MCF 10A (cell line): ENCODE measurements at regions not wholly inside any gene's neighbourhood (a gene's known extent, or its start where the extent isn't known, plus 50 kb on each side); places are given as distances from the start of the nearest gene placed in this dataset.

Source experiments
- BruUV-seq: library from RNA; stranded (reverse); fragments of 400-500 nt; replicated peaks from 2 replicates; lab custom pipeline; 2021; lab: Mats Ljungman, UMichigan
- CTCF ChIA-PET: fragments of 300-600 bp; sonication (Branson Sonifier 250); formaldehyde crosslinking; extraction: SDS; loops from one replicate; lab custom pipeline; 2021; ENCODE audit warnings: antibody characterized with exemption, inconsistent platforms; lab: Yijun Ruan, JAX
- POLR2A ChIA-PET: fragments of 300-600, 350-650 bp; sonication (Branson Sonifier 250); formaldehyde crosslinking; extraction: SDS; loops from one replicate; lab custom pipeline; 2020; ENCODE audit warnings: antibody characterized with exemption, inconsistent platforms; lab: Yijun Ruan, JAX
- DNase-seq: peaks from one replicate; pipeline ENCODE4 v3.0.0-alpha.2; 2018; ENCODE audit not compliant: unreplicated experiment
- H3K27ac Mint-ChIP-seq: one replicate; pipeline ENCODE4 v1.8.0; 2022; ENCODE audit warnings: mild to moderate bottlenecking, low read depth, mixed read lengths; ENCODE audit not compliant: unreplicated experiment
- H3K27me3 Mint-ChIP-seq: one replicate; pipeline ENCODE4 v1.8.0; 2022; ENCODE audit warnings: mixed read lengths; ENCODE audit not compliant: insufficient read depth, unreplicated experiment
- H3K36me3 Mint-ChIP-seq: one replicate; pipeline ENCODE4 v1.8.0; 2022; ENCODE audit warnings: mild to moderate bottlenecking, moderate library complexity, mixed read lengths; ENCODE audit not compliant: insufficient read depth, unreplicated experiment
- H3K4me1 Mint-ChIP-seq: one replicate; pipeline ENCODE4 v1.8.0; 2022; ENCODE audit warnings: mixed read lengths; ENCODE audit not compliant: insufficient read depth, unreplicated experiment
- H3K4me3 Mint-ChIP-seq: one replicate; pipeline ENCODE4 v1.8.0; 2022; ENCODE audit warnings: mild to moderate bottlenecking, moderate library complexity, mixed read lengths; ENCODE audit not compliant: unreplicated experiment
- H3K9me3 Mint-ChIP-seq: one replicate; pipeline ENCODE4 v1.8.0; 2022; ENCODE audit warnings: mixed read lengths; ENCODE audit not compliant: unreplicated experiment
- CTCF ChIP-seq: fragments of 200-600 bp; IDR thresholded peaks from one replicate; pipeline ENCODE4 v1.8.0; 2022; ENCODE audit warnings: antibody characterized with exemption, mild to moderate bottlenecking; ENCODE audit not compliant: unreplicated experiment
- intact Hi-C: fragments of 100-400 bp; cut with micrococcal nuclease; formaldehyde crosslinking; loops from 2 replicates; pipeline ENCODE4 v1.14.1; 2022

DNA sequence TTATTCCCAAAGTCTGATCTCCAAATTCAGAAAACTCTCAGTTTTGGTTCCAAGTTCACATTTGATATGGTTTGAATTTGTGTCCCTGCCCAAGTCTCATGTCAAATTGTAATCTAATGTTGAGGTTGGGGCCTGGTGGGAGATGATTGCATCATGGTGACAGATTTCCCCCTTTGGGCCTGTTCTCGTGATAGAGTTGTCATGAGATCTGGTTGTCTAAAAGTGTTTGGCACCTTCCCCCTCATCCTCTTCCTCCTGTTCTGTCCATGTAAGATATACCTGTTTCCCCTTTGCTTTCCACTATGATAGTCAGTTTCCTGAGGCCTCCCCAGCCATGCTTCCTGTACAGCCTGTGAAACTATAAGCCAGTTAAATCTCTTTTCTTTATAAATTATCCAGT, 138.6 kb downstream of the ARL4A start:
- DNase-seq: no peak
- POLR2A ChIA-PET: no interaction called here
- no peak overlapping the region for H3K4me3 Mint-ChIP-seq
- no peak for TF ChIP-seq CTCF
- CTCF ChIA-PET: no interaction called here
- H3K27me3 Mint-ChIP-seq: no peaks in the 10 kb centered on the region
- BruUV-seq: no TSS peak
- no peaks in the 10 kb centered on the region for H3K36me3 Mint-ChIP-seq
- peak overlapping the region; percentile 37 for H3K27ac Mint-ChIP-seq
- peaks cover 13% of the 10 kb centered on the region for H3K4me1 Mint-ChIP-seq
- intact Hi-C loops: no loop called here
- peaks cover 12% of the 10 kb centered on the region for H3K9me3 Mint-ChIP-seq

DNA sequence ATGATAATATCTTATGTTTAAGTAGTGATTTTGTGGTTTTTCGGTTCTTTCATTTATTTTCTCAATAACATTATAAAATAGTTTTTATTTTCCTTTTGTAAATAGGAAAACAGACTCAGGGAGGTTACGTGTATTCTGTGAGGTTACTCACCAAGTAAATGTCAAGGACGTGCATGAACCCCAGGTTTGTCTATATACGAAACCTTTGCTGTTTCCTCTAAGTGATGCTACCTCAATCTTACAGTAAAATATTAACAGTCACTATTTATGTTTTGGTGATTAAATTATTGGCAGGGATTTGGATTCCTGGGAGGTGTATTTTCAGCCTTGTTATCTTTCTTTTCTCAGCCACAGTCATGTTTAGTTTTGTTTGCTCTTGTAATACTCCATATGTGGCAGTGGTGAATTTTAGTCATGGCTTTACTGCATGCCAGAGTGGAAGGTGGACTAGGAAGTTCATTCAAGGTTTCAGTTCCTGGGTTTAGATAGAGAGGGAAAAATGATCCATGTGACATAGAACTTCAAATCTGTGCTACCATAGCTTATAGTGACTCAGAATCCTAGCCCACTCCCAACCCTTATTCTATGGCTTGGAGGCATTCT, 139.9 kb downstream of the ARL4A start:
- Mint-ChIP-seq H3K27me3 (no peaks in the 10 kb centered on the region), H3K27ac (no peak overlapping the region), H3K9me3 (peaks cover 12% of the 10 kb centered on the region), H3K4me3 (no peak overlapping the region), H3K4me1 (peaks cover 13% of the 10 kb centered on the region), H3K36me3 (no peaks in the 10 kb centered on the region)
- no TSS peak for BruUV-seq
- ChIA-PET CTCF (interaction anchor here (0.5 to 0.6 kb wide), 2 partner anchors 29 to 280 kb away, joined by 3 read pairs; no protein-coding TSS in a partner anchor), POLR2A (interaction anchor here (0.8 to 1.5 kb wide), 3 partner anchors 9 to 39 kb away, joined by 3 to 6 read pairs (median 3); no protein-coding TSS in a partner anchor)
- DNase-seq: no peak
- no peak for TF ChIP-seq CTCF
- intact Hi-C loops: no loop called here

GRCh38 chr7:12827920-12828319, 140.5 kb downstream of the ARL4A start:
- intact Hi-C loops: no loop called here
- DNase-seq: peak; percentile 66
- H3K36me3 Mint-ChIP-seq: no peaks in the 10 kb centered on the region
- H3K27me3 Mint-ChIP-seq: no peaks in the 10 kb centered on the region
- CTCF ChIA-PET: interaction anchor here (0.5 to 0.6 kb wide), 3 partner anchors 28 to 455 kb away, joined by 3 read pairs; no protein-coding TSS in a partner anchor
- no TSS peak for BruUV-seq
- H3K4me3 Mint-ChIP-seq: no peak overlapping the region
- POLR2A ChIA-PET: interaction anchor here (0.8 to 1.5 kb wide), 4 partner anchors 8 to 39 kb away, joined by 3 to 6 read pairs (median 3); no protein-coding TSS in a partner anchor
- TF ChIP-seq CTCF: no peak
- no peak overlapping the region for H3K27ac Mint-ChIP-seq
- peaks cover 13% of the 10 kb centered on the region for H3K4me1 Mint-ChIP-seq
- peaks cover 15% of the 10 kb centered on the region for H3K9me3 Mint-ChIP-seq

GRCh38 chr7:12831024-12831423, 143.6 kb downstream of the ARL4A start:
- H3K36me3 Mint-ChIP-seq: no peaks in the 10 kb centered on the region
- BruUV-seq: no TSS peak
- H3K4me3 Mint-ChIP-seq: no peak overlapping the region
- ChIA-PET CTCF (interaction anchor here (0.6 kb wide), 1 partner anchor 43 kb away, joined by 3 read pairs; no protein-coding TSS in a partner anchor), POLR2A (interaction anchor here (0.6 kb wide), 1 partner anchor 38 kb away, joined by 3 read pairs; no protein-coding TSS in a partner anchor)
- no peak overlapping the region for H3K27ac Mint-ChIP-seq
- peaks cover 13% of the 10 kb centered on the region for H3K4me1 Mint-ChIP-seq
- DNase-seq: no peak
- no peak for TF ChIP-seq CTCF
- intact Hi-C loops: no loop called here
- peaks cover 14% of the 10 kb centered on the region for H3K9me3 Mint-ChIP-seq
- H3K27me3 Mint-ChIP-seq: no peaks in the 10 kb centered on the region
